K562 (cell line): ENCODE measurements at regions not wholly inside any gene's neighbourhood (a gene's known extent, or its start where the extent isn't known, plus 50 kb on each side); places are given as distances from the start of the nearest gene placed in this dataset.

ENCODE experiments used
- EP400 ChIP-seq: fragments of 450-650 bp; IDR thresholded peaks from 2 replicates; pipeline ENCODE4 v1.6.1; 2017; ENCODE audit warnings: antibody characterized with exemption, mild to moderate bottlenecking, moderate library complexity
- FIP1L1 ChIP-seq: fragments of 200-400 bp; formaldehyde crosslinking; IDR thresholded peaks from 2 replicates; pipeline ENCODE4 v1.6.1; 2018; ENCODE audit warnings: mild to moderate bottlenecking, low read depth, low read length; ENCODE audit not compliant: poor library complexity, severe bottlenecking
- KDM1A ChIP-seq, 2 experiments: fragments of 450-650 bp; IDR thresholded peaks; 2 replicates each; pipeline ENCODE4 v1.6.1; 2016; ENCODE audit warnings: mild to moderate bottlenecking in 2 of 2
- NFE2L1 ChIP-seq: fragments of 450-650 bp; IDR thresholded peaks from 2 replicates; pipeline ENCODE4 v1.6.1; 2016; ENCODE audit warnings: missing genetic modification characterization, low read depth, mild to moderate bottlenecking, missing compliant biosample characterization, moderate library complexity, borderline replicate concordance
- POLR2AphosphoS5 ChIP-seq: IDR thresholded peaks from 2 replicates; pipeline ENCODE4 v1.6.1; 2011; ENCODE audit warnings: mild to moderate bottlenecking, low read depth, low read length, moderate library complexity; ENCODE audit not compliant: control insufficient read depth, insufficient read depth
- TCF7 ChIP-seq: sonication (generic); IDR thresholded peaks from 2 replicates; pipeline ENCODE4 v1.6.1; 2016; ENCODE audit warnings: antibody characterized with exemption, borderline replicate concordance
- ZKSCAN1 ChIP-seq: fragments of 150-350 bp; IDR thresholded peaks from 2 replicates; pipeline ENCODE4 v1.6.1; 2016; ENCODE audit warnings: low read depth, low read length
- ZNF12 ChIP-seq: sonication (generic); formaldehyde crosslinking; IDR thresholded peaks from 2 replicates; pipeline ENCODE4 v1.4.0; 2020; ENCODE audit warnings: mild to moderate bottlenecking, missing genetic modification reagents
- ZNF197 ChIP-seq: fragments of 200-800 bp; sonication (Bioruptor generic); IDR thresholded peaks from 2 replicates; pipeline ENCODE4 v1.6.1; 2016; ENCODE audit warnings: low read depth, missing genetic modification characterization, missing compliant biosample characterization
- ZNF764 ChIP-seq: fragments of 250-450 bp; sonication (Bioruptor Pico); IDR thresholded peaks from 2 replicates; pipeline ENCODE4 v1.4.0; 2020; ENCODE audit warnings: low read depth, mild to moderate bottlenecking, moderate library complexity
- ZNF830 ChIP-seq: fragments of 250-450 bp; sonication (Bioruptor Pico); IDR thresholded peaks from 2 replicates; pipeline ENCODE4 v1.5.0; 2021; ENCODE audit warnings: mild to moderate bottlenecking
- TF ChIP-seq, protein P1 (sequence below), 3 experiments: IDR thresholded peaks in 2 of 3; conservative IDR thresholded peaks in 1 of 3; 2 replicates each; pipeline ENCODE4 v1.5.1; 2011 to 2012; ENCODE audit warnings: low read length in 3 of 3, mild to moderate bottlenecking in 3 of 3, control low read depth in 2 of 3, improper control_type of control experiment in 1 of 3, inconsistent platforms in 1 of 3, low read depth in 1 of 3, mixed read lengths in 1 of 3, moderate library complexity in 1 of 3; ENCODE audit not compliant: insufficient read depth in 2 of 3
- TF ChIP-seq, protein P2 (sequence below), 2 experiments: IDR thresholded peaks; 2 replicates each; pipeline ENCODE4 v1.6.1; 2012; ENCODE audit warnings: improper control_type of control experiment in 2 of 2, low read depth in 2 of 2, low read length in 2 of 2, borderline replicate concordance in 1 of 2

DNA sequence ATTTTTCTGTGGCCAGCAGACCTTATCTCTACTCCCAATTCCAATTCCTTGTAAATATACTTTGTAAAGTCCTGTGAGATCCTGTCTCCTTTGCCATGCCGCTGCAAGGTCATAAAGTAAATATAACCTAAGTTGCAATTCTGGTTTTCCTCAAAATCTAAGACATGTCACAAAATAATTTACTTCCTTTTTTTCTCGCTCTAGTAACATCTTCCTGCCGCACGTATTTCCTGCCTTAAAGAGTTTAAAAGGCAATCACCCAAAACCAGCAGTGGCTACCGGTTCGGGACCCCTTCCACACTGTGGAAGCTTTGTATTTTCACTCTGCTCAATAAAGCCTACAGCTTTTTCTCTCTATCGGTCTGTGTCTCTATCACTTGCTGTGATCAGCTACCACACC is 832.0 kb upstream of the SLITRK5 start:
- no peak for TF ChIP-seq TCF7
- no peak for TF ChIP-seq FIP1L1
- no peak for TF ChIP-seq KDM1A (IDR thresholded peaks at IDR 0.05)
- TF ChIP-seq ZNF12 (CRISPR knock-in tag) = no peak
- no peak for TF ChIP-seq POLR2AphosphoS5
- no peak for TF ChIP-seq ZKSCAN1
- no peak for TF ChIP-seq ZNF764 (CRISPR knock-in tag)
- no peak for TF ChIP-seq EP400
- TF ChIP-seq, protein P1, sequence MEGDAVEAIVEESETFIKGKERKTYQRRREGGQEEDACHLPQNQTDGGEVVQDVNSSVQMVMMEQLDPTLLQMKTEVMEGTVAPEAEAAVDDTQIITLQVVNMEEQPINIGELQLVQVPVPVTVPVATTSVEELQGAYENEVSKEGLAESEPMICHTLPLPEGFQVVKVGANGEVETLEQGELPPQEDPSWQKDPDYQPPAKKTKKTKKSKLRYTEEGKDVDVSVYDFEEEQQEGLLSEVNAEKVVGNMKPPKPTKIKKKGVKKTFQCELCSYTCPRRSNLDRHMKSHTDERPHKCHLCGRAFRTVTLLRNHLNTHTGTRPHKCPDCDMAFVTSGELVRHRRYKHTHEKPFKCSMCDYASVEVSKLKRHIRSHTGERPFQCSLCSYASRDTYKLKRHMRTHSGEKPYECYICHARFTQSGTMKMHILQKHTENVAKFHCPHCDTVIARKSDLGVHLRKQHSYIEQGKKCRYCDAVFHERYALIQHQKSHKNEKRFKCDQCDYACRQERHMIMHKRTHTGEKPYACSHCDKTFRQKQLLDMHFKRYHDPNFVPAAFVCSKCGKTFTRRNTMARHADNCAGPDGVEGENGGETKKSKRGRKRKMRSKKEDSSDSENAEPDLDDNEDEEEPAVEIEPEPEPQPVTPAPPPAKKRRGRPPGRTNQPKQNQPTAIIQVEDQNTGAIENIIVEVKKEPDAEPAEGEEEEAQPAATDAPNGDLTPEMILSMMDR (IDR thresholded peaks at IDR 0.05 in 2 of 3, conservative IDR thresholded peaks at IDR 0.05 in 1 of 3; ENCODE audit: insufficient read depth in 2 of 3, low read depth in 1 of 3, low read length in 3 of 3) = no peak
- TF ChIP-seq ZNF830 (CRISPR knock-in tag) = no peak
- TF ChIP-seq NFE2L1 (tag) = no peak
- no peak for TF ChIP-seq ZNF197 (CRISPR knock-in tag)
- TF ChIP-seq, protein P2, sequence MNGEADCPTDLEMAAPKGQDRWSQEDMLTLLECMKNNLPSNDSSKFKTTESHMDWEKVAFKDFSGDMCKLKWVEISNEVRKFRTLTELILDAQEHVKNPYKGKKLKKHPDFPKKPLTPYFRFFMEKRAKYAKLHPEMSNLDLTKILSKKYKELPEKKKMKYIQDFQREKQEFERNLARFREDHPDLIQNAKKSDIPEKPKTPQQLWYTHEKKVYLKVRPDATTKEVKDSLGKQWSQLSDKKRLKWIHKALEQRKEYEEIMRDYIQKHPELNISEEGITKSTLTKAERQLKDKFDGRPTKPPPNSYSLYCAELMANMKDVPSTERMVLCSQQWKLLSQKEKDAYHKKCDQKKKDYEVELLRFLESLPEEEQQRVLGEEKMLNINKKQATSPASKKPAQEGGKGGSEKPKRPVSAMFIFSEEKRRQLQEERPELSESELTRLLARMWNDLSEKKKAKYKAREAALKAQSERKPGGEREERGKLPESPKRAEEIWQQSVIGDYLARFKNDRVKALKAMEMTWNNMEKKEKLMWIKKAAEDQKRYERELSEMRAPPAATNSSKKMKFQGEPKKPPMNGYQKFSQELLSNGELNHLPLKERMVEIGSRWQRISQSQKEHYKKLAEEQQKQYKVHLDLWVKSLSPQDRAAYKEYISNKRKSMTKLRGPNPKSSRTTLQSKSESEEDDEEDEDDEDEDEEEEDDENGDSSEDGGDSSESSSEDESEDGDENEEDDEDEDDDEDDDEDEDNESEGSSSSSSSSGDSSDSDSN (IDR thresholded peaks at IDR 0.05; ENCODE audit: borderline replicate concordance in 1 of 2, low read depth in 2 of 2, low read length in 2 of 2) = no peak
